AG04449 (cell line): ENCODE measurements at regions not wholly inside any gene's neighbourhood (a gene's known extent, or its start where the extent isn't known, plus 50 kb on each side); places are given as distances from the start of the nearest gene placed in this dataset.
"Not testable (repeated sequence)": the region's sequence is repeated elsewhere in the genome, so short reads cannot be mapped to it uniquely, and the experiment has no call there.

Source experiments
- CTCF ChIA-PET: fragments of 350-600 bp; formaldehyde crosslinking; extraction: SDS; loops from one replicate; lab custom pipeline; 2021; ENCODE audit warnings: antibody characterized with exemption; lab: Yijun Ruan, JAX
- POLR2A ChIA-PET: fragments of 400-600, 350-600 bp; formaldehyde crosslinking; extraction: SDS; loops from one replicate; lab custom pipeline; 2020; ENCODE audit warnings: antibody characterized with exemption, inconsistent platforms; lab: Yijun Ruan, JAX
- DNase-seq: peaks from one replicate; pipeline ENCODE4 v3.0.0-alpha.2; 2010; ENCODE audit warnings: low read depth, low spot score
- H3K4me3 ChIP-seq: 2 replicates; pipeline ENCODE4 v1.5.1; 2011; ENCODE audit warnings: low read depth, mild to moderate bottlenecking, control low read depth, low read length
- CTCF ChIP-seq: IDR thresholded peaks from one replicate; pipeline ENCODE4 v1.5.1; 2011; ENCODE audit warnings: mild to moderate bottlenecking, moderate library complexity, low read length, control low read depth, inconsistent platforms; ENCODE audit not compliant: insufficient read depth; ENCODE audit errors: missing control alignments

- TF ChIP-seq CTCF: no peak
- ChIA-PET POLR2A (no interaction called here), CTCF (interaction anchor here (1.1 kb wide), 1 partner anchor 131 kb away, joined by 4 read pairs; no protein-coding TSS in a partner anchor)
- DNase-seq: no peak
- H3K4me3 ChIP-seq: no peak overlapping the region
Observed at GRCh38 chr2:37746883-37747282, 75.4 kb upstream of the CDC42EP3 start.

GRCh38 chr2:37748541-37748940, 77.1 kb upstream of the CDC42EP3 start:
- TF ChIP-seq CTCF: no peak
- ChIA-PET POLR2A (no interaction called here), CTCF (no interaction called here)
- DNase-seq: no peak
- no peak overlapping the region for H3K4me3 ChIP-seq

- H3K4me3 ChIP-seq, POLR2A ChIA-PET, CTCF ChIA-PET, DNase-seq: not testable (repeated sequence)
Observed at GRCh38 chr2:37750286-37750685, 78.8 kb upstream of the CDC42EP3 start.

- CTCF ChIA-PET: no interaction called here
- H3K4me3 ChIP-seq: no peak overlapping the region
- TF ChIP-seq CTCF: no peak
- POLR2A ChIA-PET: no interaction called here
- no peak for DNase-seq
Observed at GRCh38 chr2:37752766-37753165, 81.3 kb upstream of the CDC42EP3 start.

- DNase-seq: no peak
- POLR2A ChIA-PET: interaction anchor here (0.7 kb wide), 1 partner anchor 84 kb away, joined by 3 read pairs; no protein-coding TSS in a partner anchor
- no peak overlapping the region for H3K4me3 ChIP-seq
- CTCF ChIA-PET: no interaction called here
- no peak for TF ChIP-seq CTCF
Observed at GRCh38 chr2:37753758-37754157, 82.3 kb upstream of the CDC42EP3 start.

GRCh38 chr2:37755961-37756559, 84.6 kb upstream of the CDC42EP3 start:
- DNase-seq, POLR2A ChIA-PET, CTCF ChIA-PET, H3K4me3 ChIP-seq: not testable (repeated sequence)

- DNase-seq, H3K4me3 ChIP-seq, POLR2A ChIA-PET: not testable (repeated sequence)
- CTCF ChIA-PET: interaction anchor here (3.5 kb wide), 1 partner anchor 13 kb away, joined by 20 read pairs; no protein-coding TSS in a partner anchor
Observed at GRCh38 chr2:37757456-37757855, 86.0 kb upstream of the CDC42EP3 start.

GRCh38 chr2:37758141-37758601, 86.7 kb upstream of the CDC42EP3 start:
- H3K4me3 ChIP-seq, DNase-seq: not testable (repeated sequence)
- POLR2A ChIA-PET: interaction anchor here (0.6 kb wide), 1 partner anchor 23 kb away, joined by 3 read pairs; no protein-coding TSS in a partner anchor
- CTCF ChIA-PET: interaction anchor here (3.5 kb wide), 1 partner anchor 14 kb away, joined by 20 read pairs; no protein-coding TSS in a partner anchor

GRCh38 chr2:37759989-37760388, 88.5 kb upstream of the CDC42EP3 start:
- H3K4me3 ChIP-seq, DNase-seq, POLR2A ChIA-PET: not testable (repeated sequence)
- CTCF ChIA-PET: interaction anchor here (1.3 to 3.5 kb wide), 3 partner anchors 16 to 117 kb away, joined by 4 to 20 read pairs (median 4); no protein-coding TSS in a partner anchor
